ENCODE measurements at regions not wholly inside any gene's neighbourhood (a gene's known extent, or its start where the extent isn't known, plus 50 kb on each side); places are given as distances from the start of the nearest gene placed in this dataset.

GRCh38 chr11:45580399-45580798, 85.0 kb downstream of the CHST1 start:
- Histone ChIP-seq H3K9me3 (ENCODE audit: insufficient read depth, low read depth, low read length) (no peaks in the 10 kb centered on the region), H3K36me3 (ENCODE audit: insufficient read depth, low read length) (no peaks in the 10 kb centered on the region), H3K27me3 (ENCODE audit: insufficient read depth, low read length, poor library complexity, severe bottlenecking) (no peaks in the 10 kb centered on the region), H3K9ac (ENCODE audit: low read depth, low read length, poor library complexity, severe bottlenecking) (no peak overlapping the region), H3K79me2 (ENCODE audit: insufficient read depth, low read length) (no peaks in the 10 kb centered on the region), H3F3A (ENCODE audit: low read depth) (no peaks in the 10 kb centered on the region), H3K4me2 (ENCODE audit: low read depth, low read length, poor library complexity, severe bottlenecking) (no peak overlapping the region), H3K4me1 (ENCODE audit: insufficient read depth, low read length, poor library complexity, severe bottlenecking) (no peaks in the 10 kb centered on the region), H4K20me1 (ENCODE audit: insufficient read depth, low read length, poor library complexity, severe bottlenecking) (no peaks in the 10 kb centered on the region), H2AFZ (ENCODE audit: low read length) (no peak overlapping the region), H3K4me3 (ENCODE audit: low read length, poor library complexity, severe bottlenecking) (no peak overlapping the region), H3K9me2 (replicated peaks; ENCODE audit: low read depth, low read length) (no peaks in the 10 kb centered on the region)
- TF ChIP-seq, protein P1, sequence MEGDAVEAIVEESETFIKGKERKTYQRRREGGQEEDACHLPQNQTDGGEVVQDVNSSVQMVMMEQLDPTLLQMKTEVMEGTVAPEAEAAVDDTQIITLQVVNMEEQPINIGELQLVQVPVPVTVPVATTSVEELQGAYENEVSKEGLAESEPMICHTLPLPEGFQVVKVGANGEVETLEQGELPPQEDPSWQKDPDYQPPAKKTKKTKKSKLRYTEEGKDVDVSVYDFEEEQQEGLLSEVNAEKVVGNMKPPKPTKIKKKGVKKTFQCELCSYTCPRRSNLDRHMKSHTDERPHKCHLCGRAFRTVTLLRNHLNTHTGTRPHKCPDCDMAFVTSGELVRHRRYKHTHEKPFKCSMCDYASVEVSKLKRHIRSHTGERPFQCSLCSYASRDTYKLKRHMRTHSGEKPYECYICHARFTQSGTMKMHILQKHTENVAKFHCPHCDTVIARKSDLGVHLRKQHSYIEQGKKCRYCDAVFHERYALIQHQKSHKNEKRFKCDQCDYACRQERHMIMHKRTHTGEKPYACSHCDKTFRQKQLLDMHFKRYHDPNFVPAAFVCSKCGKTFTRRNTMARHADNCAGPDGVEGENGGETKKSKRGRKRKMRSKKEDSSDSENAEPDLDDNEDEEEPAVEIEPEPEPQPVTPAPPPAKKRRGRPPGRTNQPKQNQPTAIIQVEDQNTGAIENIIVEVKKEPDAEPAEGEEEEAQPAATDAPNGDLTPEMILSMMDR (conservative IDR thresholded peaks at IDR 0.05; ENCODE audit: low read length), result no peak
- TF ChIP-seq EZH2phosphoT487 (IDR thresholded peaks at IDR 0.05; ENCODE audit: borderline replicate concordance), result no peak

GRCh38 chr11:45578316-45578715, 87.1 kb downstream of the CHST1 start:
- Histone ChIP-seq H3K9ac (ENCODE audit: low read depth, low read length, poor library complexity, severe bottlenecking) (no peak overlapping the region), H2AFZ (ENCODE audit: low read length) (no peak overlapping the region), H3K27me3 (ENCODE audit: insufficient read depth, low read length, poor library complexity, severe bottlenecking) (no peaks in the 10 kb centered on the region), H3F3A (ENCODE audit: low read depth) (no peaks in the 10 kb centered on the region), H3K4me3 (ENCODE audit: low read length, poor library complexity, severe bottlenecking) (no peak overlapping the region), H3K4me2 (ENCODE audit: low read depth, low read length, poor library complexity, severe bottlenecking) (no peak overlapping the region), H3K36me3 (ENCODE audit: insufficient read depth, low read length) (no peaks in the 10 kb centered on the region), H3K4me1 (ENCODE audit: insufficient read depth, low read length, poor library complexity, severe bottlenecking) (no peaks in the 10 kb centered on the region), H3K9me3 (ENCODE audit: insufficient read depth, low read depth, low read length) (no peaks in the 10 kb centered on the region), H3K9me2 (replicated peaks; ENCODE audit: low read depth, low read length) (no peaks in the 10 kb centered on the region), H4K20me1 (ENCODE audit: insufficient read depth, low read length, poor library complexity, severe bottlenecking) (no peaks in the 10 kb centered on the region), H3K79me2 (ENCODE audit: insufficient read depth, low read length) (no peaks in the 10 kb centered on the region)
- no peak for TF ChIP-seq EZH2phosphoT487 (IDR thresholded peaks at IDR 0.05; ENCODE audit: borderline replicate concordance)
- TF ChIP-seq, protein P1 (conservative IDR thresholded peaks at IDR 0.05; ENCODE audit: low read length), result no peak

DNA sequence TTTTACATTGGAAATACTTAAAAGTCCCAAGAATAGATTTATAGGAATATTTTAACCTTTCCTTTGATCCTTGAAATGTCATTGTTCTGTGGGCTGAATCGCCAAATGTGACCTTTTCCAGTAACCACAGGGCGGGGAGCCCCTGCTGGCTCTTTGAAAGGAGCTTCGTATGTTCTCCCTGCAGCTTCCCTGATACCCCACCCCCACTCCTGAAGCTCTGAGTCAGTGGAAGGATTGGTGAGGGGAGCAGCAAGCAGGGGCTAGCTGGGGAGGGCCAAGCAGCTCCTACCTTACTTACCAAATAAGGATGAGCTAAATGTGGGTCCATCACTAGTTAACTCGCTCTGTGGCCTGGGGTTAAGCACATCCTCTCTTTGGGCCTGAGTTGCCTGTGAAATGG, 87.7 kb downstream of the CHST1 start:
- Histone ChIP-seq H3K79me2 (ENCODE audit: insufficient read depth, low read length) (no peaks in the 10 kb centered on the region), H3K9ac (ENCODE audit: low read depth, low read length, poor library complexity, severe bottlenecking) (no peak overlapping the region), H4K20me1 (ENCODE audit: insufficient read depth, low read length, poor library complexity, severe bottlenecking) (no peaks in the 10 kb centered on the region), H3F3A (ENCODE audit: low read depth) (no peaks in the 10 kb centered on the region), H3K36me3 (ENCODE audit: insufficient read depth, low read length) (no peaks in the 10 kb centered on the region), H3K4me3 (ENCODE audit: low read length, poor library complexity, severe bottlenecking) (no peak overlapping the region), H3K4me1 (ENCODE audit: insufficient read depth, low read length, poor library complexity, severe bottlenecking) (no peaks in the 10 kb centered on the region), H3K9me3 (ENCODE audit: insufficient read depth, low read depth, low read length) (no peaks in the 10 kb centered on the region), H2AFZ (ENCODE audit: low read length) (no peak overlapping the region), H3K4me2 (ENCODE audit: low read depth, low read length, poor library complexity, severe bottlenecking) (no peak overlapping the region), H3K27me3 (ENCODE audit: insufficient read depth, low read length, poor library complexity, severe bottlenecking) (no peaks in the 10 kb centered on the region), H3K9me2 (replicated peaks; ENCODE audit: low read depth, low read length) (no peaks in the 10 kb centered on the region)
- TF ChIP-seq, protein P1 (conservative IDR thresholded peaks at IDR 0.05; ENCODE audit: low read length), result no peak
- TF ChIP-seq EZH2phosphoT487 (IDR thresholded peaks at IDR 0.05; ENCODE audit: borderline replicate concordance), result no peak

All from Loucy (cell line).